Lung (tissue), 9 donors: ENCODE measurements at regions not wholly inside any gene's neighbourhood (a gene's known extent, or its start where the extent isn't known, plus 50 kb on each side); places are given as distances from the start of the nearest gene placed in this dataset.
"Not testable (repeated sequence)": the region's sequence is repeated elsewhere in the genome, so short reads cannot be mapped to it uniquely, and the experiment has no call there.

ENCODE experiments used
- ATAC-seq: fragments of 200-7000 bp; cut with Tn5 transposase; one replicate; pipeline ENCODE4 v1.9.1; 2020; ENCODE audit warnings: moderate number of reproducible peaks; ENCODE audit not compliant: insufficient read depth, low FRiP score
- DNase-seq, 3 donors: peaks; one replicate each; pipeline ENCODE4 v3.0.0-alpha.2; 2013 to 2017
- H3K27ac ChIP-seq, 2 donors: one replicate each; pipeline ENCODE4 v1.5.1; 2013; ENCODE audit warnings: mild to moderate bottlenecking in 2 of 2, moderate library complexity in 2 of 2, control low read depth in 1 of 2, inconsistent platforms in 1 of 2, low read depth in 1 of 2, low read length in 1 of 2
- H3K27me3 ChIP-seq, 3 donors: one replicate each; pipeline ENCODE4 v1.5.1; 2013; ENCODE audit warnings: low read length in 2 of 3; ENCODE audit not compliant: control insufficient read depth in 3 of 3, insufficient read depth in 3 of 3
- H3K36me3 ChIP-seq, 4 donors: one replicate each; pipeline ENCODE4 v1.5.1; 2013; ENCODE audit warnings: low read length in 4 of 4, mild to moderate bottlenecking in 1 of 4, moderate library complexity in 1 of 4; ENCODE audit not compliant: control insufficient read depth in 4 of 4, insufficient read depth in 4 of 4
- H3K4me1 ChIP-seq, 5 donors: one replicate each; pipeline ENCODE4 v1.5.1; 2013; ENCODE audit warnings: low read length in 5 of 5, mild to moderate bottlenecking in 2 of 5, moderate library complexity in 1 of 5; ENCODE audit not compliant: control insufficient read depth in 5 of 5, insufficient read depth in 5 of 5
- H3K4me3 ChIP-seq: one replicate; pipeline ENCODE4 v1.5.1; 2013; ENCODE audit warnings: mild to moderate bottlenecking, control low read depth, moderate library complexity
- H3K9ac ChIP-seq, 2 donors: one replicate each; pipeline ENCODE4 v1.5.1; 2013; ENCODE audit warnings: low read length in 2 of 2, control low read depth in 1 of 2; ENCODE audit not compliant: insufficient read depth in 1 of 2
- H3K9me3 ChIP-seq, 4 donors: one replicate each; pipeline ENCODE4 v1.5.1; 2013; ENCODE audit warnings: low read length in 3 of 4, mild to moderate bottlenecking in 1 of 4, moderate library complexity in 1 of 4; ENCODE audit not compliant: control insufficient read depth in 4 of 4, insufficient read depth in 3 of 4
- WGBS, 2 donors: extraction: QIAGEN DNeasy Blood & Tissue Kit; methylation state at CpG; one replicate each; pipeline ENCODE4 v1.1.7; 2013; 5-methylcytosine and 5-hydroxymethylcytosine counted together
- donor health status: Bipolar disorder and iron deficiency.
- donor health status: healthy.
- donor health status: DM: yes; HTN: yes; CAD: no.

GRCh38 chr15:20209973-20210372 lies 331.6 kb downstream of the GOLGA6L6 start:
- not testable (repeated sequence) for H3K27me3 ChIP-seq, H3K27ac ChIP-seq, H3K4me1 ChIP-seq, H3K9ac ChIP-seq, H3K4me3 ChIP-seq, H3K36me3 ChIP-seq, H3K9me3 ChIP-seq, ATAC-seq, DNase-seq
- WGBS, 2 donors, result 66 to 71% methylated on average over 1 of the region's 1 CpG

GRCh38 chr15:20207607-20208006 lies 334.0 kb downstream of the GOLGA6L6 start:
- WGBS, 2 donors, result 82 to 84% methylated on average over 7 of the region's 7 CpGs
- not testable (repeated sequence) for H3K4me1 ChIP-seq

GRCh38 chr15:20207198-20207597 lies 334.4 kb downstream of the GOLGA6L6 start:
- not testable (repeated sequence) for H3K4me1 ChIP-seq, H3K27me3 ChIP-seq, H3K9ac ChIP-seq, H3K9me3 ChIP-seq, H3K27ac ChIP-seq, H3K36me3 ChIP-seq, ATAC-seq, H3K4me3 ChIP-seq, DNase-seq
- WGBS, 2 donors, result 60 to 70% methylated on average over 3 of the region's 4 CpGs

More at GRCh38 chr15:20207607-20208006, 334.0 kb downstream of the GOLGA6L6 start:
- not testable (repeated sequence) for H3K9me3 ChIP-seq, ATAC-seq, H3K9ac ChIP-seq, H3K36me3 ChIP-seq, H3K27me3 ChIP-seq, DNase-seq, H3K4me3 ChIP-seq, H3K27ac ChIP-seq

GRCh38 chr15:20204177-20204866 lies 337.3 kb downstream of the GOLGA6L6 start:
- DNase-seq, ATAC-seq, H3K27me3 ChIP-seq: not testable (repeated sequence)

GRCh38 chr15:20203649-20204150 lies 337.9 kb downstream of the GOLGA6L6 start:
- not testable (repeated sequence) for H3K9me3 ChIP-seq, H3K36me3 ChIP-seq, ATAC-seq, H3K27me3 ChIP-seq, H3K9ac ChIP-seq, DNase-seq, H3K4me1 ChIP-seq, H3K27ac ChIP-seq, H3K4me3 ChIP-seq
- WGBS, 2 donors, result 92 to 93% methylated on average over 17 to 29 of the region's 29 CpGs

More at GRCh38 chr15:20204177-20204866, 337.3 kb downstream of the GOLGA6L6 start:
- H3K9ac ChIP-seq, H3K9me3 ChIP-seq, H3K4me1 ChIP-seq, H3K27ac ChIP-seq, H3K4me3 ChIP-seq, H3K36me3 ChIP-seq: not testable (repeated sequence)
- WGBS, 2 donors, result 79 to 86% methylated on average over 17 to 19 of the region's 20 CpGs

- DNase-seq, H3K36me3 ChIP-seq, H3K9me3 ChIP-seq, H3K27me3 ChIP-seq, ATAC-seq, H3K4me3 ChIP-seq, H3K27ac ChIP-seq, H3K4me1 ChIP-seq, H3K9ac ChIP-seq: not testable (repeated sequence)
- 69 to 72% methylated on average over 4 of the region's 4 CpGs for WGBS, 2 donors
These were observed 346.9 kb downstream of the GOLGA6L6 start for GRCh38 chr15:20194591-20195198.

- ATAC-seq, result peak; percentile 72
- not testable (repeated sequence) for DNase-seq, H3K4me1 ChIP-seq, H3K4me3 ChIP-seq, H3K9me3 ChIP-seq, H3K9ac ChIP-seq, H3K27ac ChIP-seq, H3K36me3 ChIP-seq, H3K27me3 ChIP-seq
- WGBS, 2 donors, result 37 to 41% methylated on average over 15 of the region's 16 CpGs
These were observed 348.3 kb downstream of the GOLGA6L6 start for GRCh38 chr15:20192982-20193929.
